Liver (tissue), 8 donors: ENCODE measurements at regions not wholly inside any gene's neighbourhood (a gene's known extent, or its start where the extent isn't known, plus 50 kb on each side); places are given as distances from the start of the nearest gene placed in this dataset.

Source experiments
- DNase-seq: peaks from one replicate; pipeline ENCODE4 v3.0.0-alpha.2; 2017; ENCODE audit warnings: low spot score
- H3K27ac ChIP-seq, 2 donors: one replicate each; pipeline ENCODE4 v1.7.0; 2013; ENCODE audit warnings: inconsistent platforms in 2 of 2, low read length in 2 of 2, control low read depth in 1 of 2, low read depth in 1 of 2, mild to moderate bottlenecking in 1 of 2
- H3K27me3 ChIP-seq, 4 donors: one replicate each; pipeline versions ENCODE4 v1.6.1 to v1.7.0; 2013; ENCODE audit warnings: low read length in 3 of 4, inconsistent platforms in 1 of 4, mild to moderate bottlenecking in 1 of 4, moderate library complexity in 1 of 4; ENCODE audit not compliant: control insufficient read depth in 4 of 4, insufficient read depth in 4 of 4
- H3K36me3 ChIP-seq, 4 donors: one replicate each; pipeline versions ENCODE4 v1.6.1 to v1.7.0; 2013; ENCODE audit warnings: low read length in 3 of 4, mild to moderate bottlenecking in 3 of 4, low read depth in 1 of 4, moderate library complexity in 1 of 4; ENCODE audit not compliant: control insufficient read depth in 4 of 4, insufficient read depth in 3 of 4
- H3K4me1 ChIP-seq, 4 donors: one replicate each; pipeline versions ENCODE4 v1.6.1 to v1.7.0; 2013; ENCODE audit warnings: low read length in 3 of 4, mild to moderate bottlenecking in 3 of 4, moderate library complexity in 1 of 4; ENCODE audit not compliant: control insufficient read depth in 4 of 4, insufficient read depth in 4 of 4
- H3K4me3 ChIP-seq, 3 donors: one replicate each; pipeline versions ENCODE4 v1.6.1 to v1.7.0; 2013; ENCODE audit warnings: low read length in 3 of 3, control low read depth in 1 of 3, low read depth in 1 of 3, mild to moderate bottlenecking in 1 of 3
- H3K9ac ChIP-seq, 2 donors: one replicate each; pipeline ENCODE4 v1.7.0; 2013; ENCODE audit warnings: low read length in 2 of 2, mild to moderate bottlenecking in 2 of 2, moderate library complexity in 2 of 2, control low read depth in 1 of 2, low read depth in 1 of 2
- H3K9me3 ChIP-seq, 4 donors: one replicate each; pipeline versions ENCODE4 v1.6.1 to v1.7.0; 2013; ENCODE audit warnings: low read length in 3 of 4; ENCODE audit not compliant: control insufficient read depth in 4 of 4
- EGR1 ChIP-seq, 2 donors: IDR thresholded peaks; 2 replicates each; pipeline ENCODE4 v1.6.1; 2016 to 2018; ENCODE audit warnings: antibody characterized with exemption in 2 of 2, low read depth in 2 of 2
- FOXA1 ChIP-seq: IDR thresholded peaks from 2 replicates; pipeline ENCODE4 v1.6.1; 2016; ENCODE audit warnings: antibody characterized with exemption
- FOXA2 ChIP-seq: IDR thresholded peaks from 2 replicates; pipeline ENCODE4 v1.6.1; 2016; ENCODE audit warnings: antibody characterized with exemption
- GABPA ChIP-seq, 2 donors: IDR thresholded peaks in 1 of 2; conservative IDR thresholded peaks in 1 of 2; 2 replicates each; pipeline ENCODE4 v1.6.1; 2016; ENCODE audit warnings: antibody characterized with exemption in 2 of 2, mild to moderate bottlenecking in 1 of 2, moderate library complexity in 1 of 2
- HNF4A ChIP-seq, 2 donors: conservative IDR thresholded peaks; 2 replicates each; pipeline ENCODE4 v1.6.1; 2016; ENCODE audit warnings: antibody characterized with exemption in 2 of 2, mild to moderate bottlenecking in 2 of 2
- HNF4G ChIP-seq: IDR thresholded peaks from 2 replicates; pipeline ENCODE4 v1.6.1; 2016; ENCODE audit warnings: antibody characterized with exemption
- JUND ChIP-seq, 2 donors: IDR thresholded peaks; 2 replicates each; pipeline ENCODE4 v1.6.1; 2016; ENCODE audit warnings: antibody characterized with exemption in 2 of 2
- NR2F2 ChIP-seq: IDR thresholded peaks from 2 replicates; pipeline ENCODE4 v1.6.1; 2016; ENCODE audit warnings: antibody characterized with exemption
- RAD21 ChIP-seq, 2 donors: IDR thresholded peaks; 2 replicates each; pipeline ENCODE4 v1.6.1; 2016; ENCODE audit warnings: antibody characterized with exemption in 2 of 2, mild to moderate bottlenecking in 2 of 2
- REST ChIP-seq: IDR thresholded peaks from 2 replicates; pipeline ENCODE4 v1.6.1; 2016; ENCODE audit warnings: antibody characterized with exemption, mild to moderate bottlenecking
- RXRA ChIP-seq, 2 donors: IDR thresholded peaks; 2 replicates each; pipeline ENCODE4 v1.6.1; 2017 to 2018; ENCODE audit warnings: antibody characterized with exemption in 2 of 2, mild to moderate bottlenecking in 1 of 2
- SP1 ChIP-seq: IDR thresholded peaks from 2 replicates; pipeline ENCODE4 v1.6.1; 2018; ENCODE audit warnings: antibody characterized with exemption, mild to moderate bottlenecking
- TAF1 ChIP-seq: conservative IDR thresholded peaks from 2 replicates; pipeline ENCODE4 v1.6.1; 2016; ENCODE audit warnings: antibody characterized with exemption, mild to moderate bottlenecking
- YY1 ChIP-seq: IDR thresholded peaks from 2 replicates; pipeline ENCODE4 v1.6.1; 2016; ENCODE audit warnings: antibody characterized with exemption, mild to moderate bottlenecking
- WGBS: extraction: QIAGEN DNeasy Blood & Tissue Kit; methylation state at CpG from one replicate; pipeline ENCODE4 v1.1.7; 2013; 5-methylcytosine and 5-hydroxymethylcytosine counted together
- TF ChIP-seq, protein P1 (sequence below): IDR thresholded peaks from 2 replicates; pipeline ENCODE4 v1.6.1; 2016; ENCODE audit warnings: antibody characterized with exemption
- TF ChIP-seq, protein P2 (sequence below): IDR thresholded peaks from 2 replicates; pipeline ENCODE4 v1.6.1; 2016; ENCODE audit warnings: antibody characterized with exemption
- TF ChIP-seq, protein P3 (sequence below): fragments of 150-350 bp; IDR thresholded peaks from 2 replicates; pipeline ENCODE4 v1.5.1; 2017; ENCODE audit warnings: improper control_type of control experiment, low read depth, low read length; ENCODE audit not compliant: missing input control
- donor health status: healthy.
- donor health status: healthy.
- donor health status: healthy.
- donor health status: healthy.
- donor health status: healthy.

- Histone ChIP-seq H3K4me1 (no peaks in the 10 kb centered on the region), H3K36me3 (no peaks in the 10 kb centered on the region), H3K9ac (no peak overlapping the region), H3K9me3 (no peaks in the 10 kb centered on the region), H3K27me3 (no peaks in the 10 kb centered on the region), H3K4me3 (no peak overlapping the region), H3K27ac (no peak overlapping the region)
- no peak for DNase-seq
- TF ChIP-seq JUND (IDR thresholded peaks at IDR 0.05) (no peak), HNF4G (no peak), GABPA (IDR thresholded peaks at IDR 0.05 in 1 of 2, conservative IDR thresholded peaks at IDR 0.05 in 1 of 2) (no peak), RAD21 (IDR thresholded peaks at IDR 0.05) (no peak), REST (no peak), EGR1 (IDR thresholded peaks at IDR 0.05; ENCODE audit: low read depth in 2 of 2) (no peak), TAF1 (no peak), SP1 (no peak), FOXA1 (no peak), YY1 (no peak), HNF4A (conservative IDR thresholded peaks at IDR 0.05) (no peak), RXRA (IDR thresholded peaks at IDR 0.05) (no peak)
- TF ChIP-seq, protein P1, sequence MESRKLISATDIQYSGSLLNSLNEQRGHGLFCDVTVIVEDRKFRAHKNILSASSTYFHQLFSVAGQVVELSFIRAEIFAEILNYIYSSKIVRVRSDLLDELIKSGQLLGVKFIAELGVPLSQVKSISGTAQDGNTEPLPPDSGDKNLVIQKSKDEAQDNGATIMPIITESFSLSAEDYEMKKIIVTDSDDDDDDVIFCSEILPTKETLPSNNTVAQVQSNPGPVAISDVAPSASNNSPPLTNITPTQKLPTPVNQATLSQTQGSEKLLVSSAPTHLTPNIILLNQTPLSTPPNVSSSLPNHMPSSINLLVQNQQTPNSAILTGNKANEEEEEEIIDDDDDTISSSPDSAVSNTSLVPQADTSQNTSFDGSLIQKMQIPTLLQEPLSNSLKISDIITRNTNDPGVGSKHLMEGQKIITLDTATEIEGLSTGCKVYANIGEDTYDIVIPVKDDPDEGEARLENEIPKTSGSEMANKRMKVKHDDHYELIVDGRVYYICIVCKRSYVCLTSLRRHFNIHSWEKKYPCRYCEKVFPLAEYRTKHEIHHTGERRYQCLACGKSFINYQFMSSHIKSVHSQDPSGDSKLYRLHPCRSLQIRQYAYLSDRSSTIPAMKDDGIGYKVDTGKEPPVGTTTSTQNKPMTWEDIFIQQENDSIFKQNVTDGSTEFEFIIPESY, result no peak
- TF ChIP-seq, protein P2, sequence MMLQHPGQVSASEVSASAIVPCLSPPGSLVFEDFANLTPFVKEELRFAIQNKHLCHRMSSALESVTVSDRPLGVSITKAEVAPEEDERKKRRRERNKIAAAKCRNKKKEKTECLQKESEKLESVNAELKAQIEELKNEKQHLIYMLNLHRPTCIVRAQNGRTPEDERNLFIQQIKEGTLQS, result no peak
- TF ChIP-seq, protein P3, sequence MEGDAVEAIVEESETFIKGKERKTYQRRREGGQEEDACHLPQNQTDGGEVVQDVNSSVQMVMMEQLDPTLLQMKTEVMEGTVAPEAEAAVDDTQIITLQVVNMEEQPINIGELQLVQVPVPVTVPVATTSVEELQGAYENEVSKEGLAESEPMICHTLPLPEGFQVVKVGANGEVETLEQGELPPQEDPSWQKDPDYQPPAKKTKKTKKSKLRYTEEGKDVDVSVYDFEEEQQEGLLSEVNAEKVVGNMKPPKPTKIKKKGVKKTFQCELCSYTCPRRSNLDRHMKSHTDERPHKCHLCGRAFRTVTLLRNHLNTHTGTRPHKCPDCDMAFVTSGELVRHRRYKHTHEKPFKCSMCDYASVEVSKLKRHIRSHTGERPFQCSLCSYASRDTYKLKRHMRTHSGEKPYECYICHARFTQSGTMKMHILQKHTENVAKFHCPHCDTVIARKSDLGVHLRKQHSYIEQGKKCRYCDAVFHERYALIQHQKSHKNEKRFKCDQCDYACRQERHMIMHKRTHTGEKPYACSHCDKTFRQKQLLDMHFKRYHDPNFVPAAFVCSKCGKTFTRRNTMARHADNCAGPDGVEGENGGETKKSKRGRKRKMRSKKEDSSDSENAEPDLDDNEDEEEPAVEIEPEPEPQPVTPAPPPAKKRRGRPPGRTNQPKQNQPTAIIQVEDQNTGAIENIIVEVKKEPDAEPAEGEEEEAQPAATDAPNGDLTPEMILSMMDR, result no peak
- 53% methylated on average over 2 of the region's 2 CpGs for WGBS
These were observed 196.9 kb downstream of the C3orf38 start for GRCh38 chr3:88346643-88347042.

DNA sequence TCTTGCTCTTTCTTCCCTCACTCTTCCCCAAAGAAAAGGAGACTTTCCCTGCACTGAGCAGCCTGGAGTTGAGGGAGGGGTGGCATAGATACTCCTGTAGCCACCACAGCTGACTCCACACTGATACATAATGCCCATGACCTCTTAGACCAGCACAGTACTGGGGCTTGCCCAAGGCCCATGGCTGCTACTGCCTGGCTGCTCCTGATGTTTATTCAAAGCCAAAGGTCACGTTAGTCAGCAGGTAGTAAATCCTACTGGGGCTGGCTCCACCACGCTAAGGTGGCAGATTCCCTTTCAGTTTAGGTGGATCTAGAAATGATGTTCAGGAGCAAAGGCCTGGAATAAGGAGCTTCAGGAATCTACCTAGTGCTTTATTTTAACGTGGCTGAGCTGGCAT is 212.7 kb downstream of the C3orf38 start:
- 31% methylated on average over 3 of the region's 3 CpGs for WGBS

More for the DNA sequence above, 212.7 kb downstream of the C3orf38 start:
- no peaks in the 10 kb centered on the region for H3K4me1 ChIP-seq
- no peak overlapping the region for H3K4me3 ChIP-seq
- DNase-seq, result no peak
- H3K9me3 ChIP-seq, result peaks cover 0 to 3% (median 0%) of the 10 kb centered on the region in 4 donors
- H3K27me3 ChIP-seq, result no peaks in the 10 kb centered on the region
- TF ChIP-seq NR2F2, result no peak
- no peak for TF ChIP-seq TAF1
- TF ChIP-seq FOXA2, result no peak
- TF ChIP-seq SP1, result no peak
- TF ChIP-seq, protein P1, result no peak
- no peak for TF ChIP-seq YY1
- no peak for TF ChIP-seq GABPA (IDR thresholded peaks at IDR 0.05 in 1 of 2, conservative IDR thresholded peaks at IDR 0.05 in 1 of 2)
- no peak overlapping the region for H3K27ac ChIP-seq
- no peaks in the 10 kb centered on the region for H3K36me3 ChIP-seq
- no peak overlapping the region for H3K9ac ChIP-seq
